ENCODE measurements at regions not wholly inside any gene's neighbourhood (a gene's known extent, or its start where the extent isn't known, plus 50 kb on each side); places are given as distances from the start of the nearest gene placed in this dataset.

GRCh38 chr22:49092716-49093115 lies 735.0 kb downstream of the BRD1 start:
- Histone ChIP-seq H3K36me3 (replicated peaks in 1 of 2; ENCODE audit: control insufficient read depth in 1 of 2, insufficient read depth in 2 of 2, low read length in 2 of 2) (no peaks in the 10 kb centered on the region), H2AFZ (ENCODE audit: low read length) (no peak overlapping the region), H3K4me1 (ENCODE audit: insufficient read depth, low read length) (no peaks in the 10 kb centered on the region), H3K9ac (ENCODE audit: insufficient read depth, low read depth, low read length) (no peak overlapping the region), H3K27ac (ENCODE audit: extremely low read length, insufficient read depth, low read length) (no peak overlapping the region), H3K4me2 (ENCODE audit: low read depth, low read length) (no peak overlapping the region), H4K20me1 (ENCODE audit: insufficient read depth, low read length) (no peaks in the 10 kb centered on the region), H3K79me2 (ENCODE audit: insufficient read depth, low read length) (no peaks in the 10 kb centered on the region), H3K4me3 (replicated peaks in 1 of 3; ENCODE audit: insufficient read depth in 1 of 3, low read depth in 2 of 3, low read length in 3 of 3) (no peak overlapping the region), H3K9me3 (ENCODE audit: low read length) (no peaks in the 10 kb centered on the region), H3K27me3 (ENCODE audit: control insufficient read depth in 1 of 2, insufficient read depth in 2 of 2, low read length in 2 of 2) (peaks cover 5 to 63% of the 10 kb centered on the region in 2 experiments; a peak in 4 of 5 replicates)
- CTCF ChIA-PET (ENCODE audit: low intra/inter-chr PET ratio, low total read pairs): no interaction called here
- POLR2A ChIA-PET: no interaction called here
- in situ Hi-C loops (cut with HindIII; ENCODE audit: extremely low pct_ligation_motif_present, low pct_unique_long_range_greater_than_20kb): no loop called here
- DNase-seq (ENCODE audit: low spot score): no peak
- WGBS (ENCODE audit: low lambda C conversion rate): 30% methylated on average over 2 of the region's 15 CpGs
- ATAC-seq: no peak
- intact Hi-C loops (cut with micrococcal nuclease; ENCODE audit: unreplicated experiment): no loop called here
- FAIRE-seq: no peak
- TF ChIP-seq, protein P1, sequence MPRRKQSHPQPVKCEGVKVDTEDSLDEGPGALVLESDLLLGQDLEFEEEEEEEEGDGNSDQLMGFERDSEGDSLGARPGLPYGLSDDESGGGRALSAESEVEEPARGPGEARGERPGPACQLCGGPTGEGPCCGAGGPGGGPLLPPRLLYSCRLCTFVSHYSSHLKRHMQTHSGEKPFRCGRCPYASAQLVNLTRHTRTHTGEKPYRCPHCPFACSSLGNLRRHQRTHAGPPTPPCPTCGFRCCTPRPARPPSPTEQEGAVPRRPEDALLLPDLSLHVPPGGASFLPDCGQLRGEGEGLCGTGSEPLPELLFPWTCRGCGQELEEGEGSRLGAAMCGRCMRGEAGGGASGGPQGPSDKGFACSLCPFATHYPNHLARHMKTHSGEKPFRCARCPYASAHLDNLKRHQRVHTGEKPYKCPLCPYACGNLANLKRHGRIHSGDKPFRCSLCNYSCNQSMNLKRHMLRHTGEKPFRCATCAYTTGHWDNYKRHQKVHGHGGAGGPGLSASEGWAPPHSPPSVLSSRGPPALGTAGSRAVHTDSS (CRISPR knock-in tag; conservative IDR thresholded peaks at IDR 0.05): no peak
- TF ChIP-seq ZBTB10 (CRISPR knock-in tag; IDR thresholded peaks at IDR 0.05; ENCODE audit: borderline replicate concordance) (no peak), PHB2 (IDR thresholded peaks at IDR 0.05; ENCODE audit: partially characterized antibody) (no peak), FOSL1 (CRISPR knock-in tag; IDR thresholded peaks at IDR 0.05; ENCODE audit: borderline replicate concordance) (no peak), POLR2A (IDR thresholded peaks at IDR 0.05; ENCODE audit: insufficient read depth in 1 of 2, low read depth in 2 of 2, low read length in 2 of 2) (no peak), LBX2 (CRISPR knock-in tag; IDR thresholded peaks at IDR 0.05; ENCODE audit: borderline replicate concordance) (no peak), RFX3 (CRISPR knock-in tag; IDR thresholded peaks at IDR 0.05) (no peak)
- BruUV-seq (replicated peaks): no TSS peak

Data from HepG2 (cell line).